ENCODE measurements at regions not wholly inside any gene's neighbourhood (a gene's known extent, or its start where the extent isn't known, plus 50 kb on each side); places are given as distances from the start of the nearest gene placed in this dataset.

DNA sequence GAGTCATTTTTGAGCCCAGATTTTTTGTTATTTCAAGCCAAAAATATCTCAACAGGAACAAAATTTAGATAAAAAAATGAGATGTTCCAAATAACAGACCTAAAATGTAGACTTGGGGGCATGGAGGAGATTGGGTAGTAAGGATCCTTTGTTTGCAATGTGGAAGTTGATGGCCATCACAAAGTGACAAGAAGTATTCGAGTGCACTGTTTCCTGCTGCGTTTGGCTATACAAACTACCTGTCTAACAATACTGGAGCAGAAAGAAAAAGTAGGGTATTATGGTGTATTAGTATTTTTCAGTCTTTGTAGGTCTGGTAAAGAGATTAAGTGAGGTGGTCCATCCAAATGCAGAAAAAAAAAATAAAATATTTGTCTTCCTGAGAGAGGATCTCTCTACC is 284.2 kb downstream of the C3orf38 start:
- no peak for TF ChIP-seq EZH2 (optimal IDR thresholded peaks at IDR 0.05; ENCODE audit: low read depth, low read length)
- TF ChIP-seq EZH2phosphoT487 (IDR thresholded peaks at IDR 0.05; ENCODE audit: low read length), result no peak

All from MM.1S (cell line).